ENCODE measurements at regions not wholly inside any gene's neighbourhood (a gene's known extent, or its start where the extent isn't known, plus 50 kb on each side); places are given as distances from the start of the nearest gene placed in this dataset.

DNA sequence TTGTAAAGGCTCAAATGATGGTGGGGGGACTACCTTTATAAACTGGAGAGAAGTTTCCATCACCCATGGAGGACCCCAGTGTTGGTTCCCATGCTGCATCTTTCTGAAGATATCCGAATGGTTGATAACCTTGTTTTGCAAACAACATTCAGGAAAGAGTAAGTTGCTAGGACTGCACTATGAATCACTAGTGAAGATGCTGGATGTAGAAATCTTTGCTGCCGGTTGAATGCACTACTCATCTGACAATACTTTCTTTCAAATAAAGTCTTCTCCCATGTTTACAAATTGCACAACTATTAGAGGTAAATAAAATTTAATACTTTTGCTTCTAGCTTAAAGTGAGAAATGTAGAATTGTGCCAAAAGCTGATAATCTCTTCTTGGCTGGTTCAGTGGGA lies 198.4 kb upstream of the SLITRK6 start:
- Histone ChIP-seq H3K36me3 (ENCODE audit: control insufficient read depth in 1 of 2, insufficient read depth in 2 of 2, low read length in 2 of 2) (no peaks in the 10 kb centered on the region), H3K9ac (ENCODE audit: low read length) (no peak overlapping the region), H3K9me3 (ENCODE audit: control insufficient read depth in 1 of 2, insufficient read depth in 1 of 2, low read depth in 1 of 2, low read length in 2 of 2) (no peaks in the 10 kb centered on the region), H3K27me3 (ENCODE audit: insufficient read depth, low read length) (no peaks in the 10 kb centered on the region), H3K4me2 (ENCODE audit: low read length) (no peak overlapping the region), H3K9me2 (ENCODE audit: insufficient read depth) (no peaks in the 10 kb centered on the region), H4K20me1 (ENCODE audit: insufficient read depth) (no peaks in the 10 kb centered on the region), H3K27ac (ENCODE audit: low read depth, low read length) (no peak overlapping the region), H2AFZ (ENCODE audit: low read depth, low read length, poor library complexity, severe bottlenecking) (no peak overlapping the region), H3K4me3 (replicated peaks in 1 of 2; ENCODE audit: low read depth in 1 of 2, low read length in 2 of 2) (no peak overlapping the region), H3K79me2 (ENCODE audit: insufficient read depth, low read length) (no peaks in the 10 kb centered on the region), H3K4me1 (ENCODE audit: control insufficient read depth in 1 of 2, insufficient read depth in 2 of 2, low read length in 2 of 2) (no peaks in the 10 kb centered on the region)
- ChIA-PET RAD21 (ENCODE audit: low non-redundant PET in 1 of 2, low total read pairs in 2 of 2, uncharacterized antibody in 2 of 2, unreplicated experiment in 2 of 2) (no interaction called here), POLR2A (no interaction called here), CTCF (no interaction called here)
- intact Hi-C loops (cut with micrococcal nuclease): no loop called here
- TF ChIP-seq ZFX (IDR thresholded peaks at IDR 0.05): no peak
- no peak for TF ChIP-seq SIN3A (IDR thresholded peaks at IDR 0.05; ENCODE audit: low read depth)
- TF ChIP-seq CBX3 (IDR thresholded peaks at IDR 0.05; ENCODE audit: low read depth): no peak
- TF ChIP-seq FOSL1 (IDR thresholded peaks at IDR 0.05; ENCODE audit: low read depth): no peak
- no peak for TF ChIP-seq EZH2phosphoT487 (IDR thresholded peaks at IDR 0.05; ENCODE audit: borderline replicate concordance)
- TF ChIP-seq, protein P1, sequence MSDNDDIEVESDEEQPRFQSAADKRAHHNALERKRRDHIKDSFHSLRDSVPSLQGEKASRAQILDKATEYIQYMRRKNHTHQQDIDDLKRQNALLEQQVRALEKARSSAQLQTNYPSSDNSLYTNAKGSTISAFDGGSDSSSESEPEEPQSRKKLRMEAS (IDR thresholded peaks at IDR 0.05): no peak
- no peak for TF ChIP-seq RAD21 (IDR thresholded peaks at IDR 0.05; ENCODE audit: low read depth)
- TF ChIP-seq TCF7L2 (IDR thresholded peaks at IDR 0.05; ENCODE audit: borderline replicate concordance, extremely low read depth, insufficient read depth, insufficient read length): no peak
- TF ChIP-seq POLR2AphosphoS5 (IDR thresholded peaks at IDR 0.05; ENCODE audit: low read depth, low read length): no peak
- TF ChIP-seq SP1 (IDR thresholded peaks at IDR 0.05; ENCODE audit: low read depth): no peak
- TF ChIP-seq, protein P2, sequence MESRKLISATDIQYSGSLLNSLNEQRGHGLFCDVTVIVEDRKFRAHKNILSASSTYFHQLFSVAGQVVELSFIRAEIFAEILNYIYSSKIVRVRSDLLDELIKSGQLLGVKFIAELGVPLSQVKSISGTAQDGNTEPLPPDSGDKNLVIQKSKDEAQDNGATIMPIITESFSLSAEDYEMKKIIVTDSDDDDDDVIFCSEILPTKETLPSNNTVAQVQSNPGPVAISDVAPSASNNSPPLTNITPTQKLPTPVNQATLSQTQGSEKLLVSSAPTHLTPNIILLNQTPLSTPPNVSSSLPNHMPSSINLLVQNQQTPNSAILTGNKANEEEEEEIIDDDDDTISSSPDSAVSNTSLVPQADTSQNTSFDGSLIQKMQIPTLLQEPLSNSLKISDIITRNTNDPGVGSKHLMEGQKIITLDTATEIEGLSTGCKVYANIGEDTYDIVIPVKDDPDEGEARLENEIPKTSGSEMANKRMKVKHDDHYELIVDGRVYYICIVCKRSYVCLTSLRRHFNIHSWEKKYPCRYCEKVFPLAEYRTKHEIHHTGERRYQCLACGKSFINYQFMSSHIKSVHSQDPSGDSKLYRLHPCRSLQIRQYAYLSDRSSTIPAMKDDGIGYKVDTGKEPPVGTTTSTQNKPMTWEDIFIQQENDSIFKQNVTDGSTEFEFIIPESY (IDR thresholded peaks at IDR 0.05; ENCODE audit: extremely low read depth, insufficient replicate concordance, low read length): no peak
- TF ChIP-seq, protein P3, sequence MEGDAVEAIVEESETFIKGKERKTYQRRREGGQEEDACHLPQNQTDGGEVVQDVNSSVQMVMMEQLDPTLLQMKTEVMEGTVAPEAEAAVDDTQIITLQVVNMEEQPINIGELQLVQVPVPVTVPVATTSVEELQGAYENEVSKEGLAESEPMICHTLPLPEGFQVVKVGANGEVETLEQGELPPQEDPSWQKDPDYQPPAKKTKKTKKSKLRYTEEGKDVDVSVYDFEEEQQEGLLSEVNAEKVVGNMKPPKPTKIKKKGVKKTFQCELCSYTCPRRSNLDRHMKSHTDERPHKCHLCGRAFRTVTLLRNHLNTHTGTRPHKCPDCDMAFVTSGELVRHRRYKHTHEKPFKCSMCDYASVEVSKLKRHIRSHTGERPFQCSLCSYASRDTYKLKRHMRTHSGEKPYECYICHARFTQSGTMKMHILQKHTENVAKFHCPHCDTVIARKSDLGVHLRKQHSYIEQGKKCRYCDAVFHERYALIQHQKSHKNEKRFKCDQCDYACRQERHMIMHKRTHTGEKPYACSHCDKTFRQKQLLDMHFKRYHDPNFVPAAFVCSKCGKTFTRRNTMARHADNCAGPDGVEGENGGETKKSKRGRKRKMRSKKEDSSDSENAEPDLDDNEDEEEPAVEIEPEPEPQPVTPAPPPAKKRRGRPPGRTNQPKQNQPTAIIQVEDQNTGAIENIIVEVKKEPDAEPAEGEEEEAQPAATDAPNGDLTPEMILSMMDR (IDR thresholded peaks at IDR 0.05 in 2 of 3, conservative IDR thresholded peaks at IDR 0.05 in 1 of 3; ENCODE audit: borderline replicate concordance in 1 of 3, insufficient read depth in 1 of 3, low read depth in 2 of 3, low read length in 2 of 3): no peak
- TF ChIP-seq, protein P4, sequence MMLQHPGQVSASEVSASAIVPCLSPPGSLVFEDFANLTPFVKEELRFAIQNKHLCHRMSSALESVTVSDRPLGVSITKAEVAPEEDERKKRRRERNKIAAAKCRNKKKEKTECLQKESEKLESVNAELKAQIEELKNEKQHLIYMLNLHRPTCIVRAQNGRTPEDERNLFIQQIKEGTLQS (IDR thresholded peaks at IDR 0.05): no peak
- no peak for TF ChIP-seq EGR1 (IDR thresholded peaks at IDR 0.05; ENCODE audit: low read depth)
- no peak for TF ChIP-seq CEBPB (IDR thresholded peaks at IDR 0.05; ENCODE audit: low read depth)
- TF ChIP-seq, protein P5, sequence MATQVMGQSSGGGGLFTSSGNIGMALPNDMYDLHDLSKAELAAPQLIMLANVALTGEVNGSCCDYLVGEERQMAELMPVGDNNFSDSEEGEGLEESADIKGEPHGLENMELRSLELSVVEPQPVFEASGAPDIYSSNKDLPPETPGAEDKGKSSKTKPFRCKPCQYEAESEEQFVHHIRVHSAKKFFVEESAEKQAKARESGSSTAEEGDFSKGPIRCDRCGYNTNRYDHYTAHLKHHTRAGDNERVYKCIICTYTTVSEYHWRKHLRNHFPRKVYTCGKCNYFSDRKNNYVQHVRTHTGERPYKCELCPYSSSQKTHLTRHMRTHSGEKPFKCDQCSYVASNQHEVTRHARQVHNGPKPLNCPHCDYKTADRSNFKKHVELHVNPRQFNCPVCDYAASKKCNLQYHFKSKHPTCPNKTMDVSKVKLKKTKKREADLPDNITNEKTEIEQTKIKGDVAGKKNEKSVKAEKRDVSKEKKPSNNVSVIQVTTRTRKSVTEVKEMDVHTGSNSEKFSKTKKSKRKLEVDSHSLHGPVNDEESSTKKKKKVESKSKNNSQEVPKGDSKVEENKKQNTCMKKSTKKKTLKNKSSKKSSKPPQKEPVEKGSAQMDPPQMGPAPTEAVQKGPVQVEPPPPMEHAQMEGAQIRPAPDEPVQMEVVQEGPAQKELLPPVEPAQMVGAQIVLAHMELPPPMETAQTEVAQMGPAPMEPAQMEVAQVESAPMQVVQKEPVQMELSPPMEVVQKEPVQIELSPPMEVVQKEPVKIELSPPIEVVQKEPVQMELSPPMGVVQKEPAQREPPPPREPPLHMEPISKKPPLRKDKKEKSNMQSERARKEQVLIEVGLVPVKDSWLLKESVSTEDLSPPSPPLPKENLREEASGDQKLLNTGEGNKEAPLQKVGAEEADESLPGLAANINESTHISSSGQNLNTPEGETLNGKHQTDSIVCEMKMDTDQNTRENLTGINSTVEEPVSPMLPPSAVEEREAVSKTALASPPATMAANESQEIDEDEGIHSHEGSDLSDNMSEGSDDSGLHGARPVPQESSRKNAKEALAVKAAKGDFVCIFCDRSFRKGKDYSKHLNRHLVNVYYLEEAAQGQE (IDR thresholded peaks at IDR 0.05; ENCODE audit: low read depth): no peak
- no peak for TF ChIP-seq ELF1 (IDR thresholded peaks at IDR 0.05; ENCODE audit: borderline replicate concordance, low read depth)
- TF ChIP-seq EZH2 (IDR thresholded peaks at IDR 0.05): no peak
- DNase-seq (ENCODE audit: low read depth, low spot score): no peak
- ATAC-seq: no peak
- no TSS peak for BruUV-seq (replicated peaks)

Data from HCT116 (cell line).